Retinal pigment epithelial cell (primary cell): ENCODE measurements at regions not wholly inside any gene's neighbourhood (a gene's known extent, or its start where the extent isn't known, plus 50 kb on each side); places are given as distances from the start of the nearest gene placed in this dataset.

Experiments used
- DNase-seq: peaks from one replicate; pipeline ENCODE4 v3.0.0-alpha.2; 2010; ENCODE audit warnings: low read depth
- H3K4me3 ChIP-seq: 2 replicates; pipeline ENCODE4 v1.5.1; 2011; ENCODE audit warnings: mild to moderate bottlenecking, low read length, control low read depth, moderate library complexity
- TF ChIP-seq, protein P1 (sequence below): conservative IDR thresholded peaks from 2 replicates; pipeline ENCODE4 v1.5.1; 2011; ENCODE audit warnings: low read depth, low read length, control low read depth, inconsistent platforms

DNA sequence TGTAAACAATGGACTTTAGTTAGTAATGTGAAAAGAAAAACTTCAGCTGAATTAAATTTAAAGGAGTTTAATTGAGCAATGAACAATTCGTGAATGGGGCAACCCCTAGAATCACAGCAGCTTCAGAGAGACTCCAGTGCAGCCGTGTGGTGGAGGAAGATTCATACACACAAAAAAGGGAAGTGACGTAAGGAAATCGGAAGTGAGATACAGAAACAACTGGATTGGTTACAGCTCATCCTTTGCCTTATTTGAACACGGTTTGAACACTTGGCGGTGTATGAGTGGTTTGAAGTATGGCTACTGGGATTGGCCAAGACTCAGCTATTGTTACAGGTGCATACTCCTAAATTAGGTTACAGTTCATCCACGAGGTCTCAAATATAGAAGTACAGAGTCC lies 460.4 kb upstream of the ASIC2 start:
- TF ChIP-seq, protein P1, sequence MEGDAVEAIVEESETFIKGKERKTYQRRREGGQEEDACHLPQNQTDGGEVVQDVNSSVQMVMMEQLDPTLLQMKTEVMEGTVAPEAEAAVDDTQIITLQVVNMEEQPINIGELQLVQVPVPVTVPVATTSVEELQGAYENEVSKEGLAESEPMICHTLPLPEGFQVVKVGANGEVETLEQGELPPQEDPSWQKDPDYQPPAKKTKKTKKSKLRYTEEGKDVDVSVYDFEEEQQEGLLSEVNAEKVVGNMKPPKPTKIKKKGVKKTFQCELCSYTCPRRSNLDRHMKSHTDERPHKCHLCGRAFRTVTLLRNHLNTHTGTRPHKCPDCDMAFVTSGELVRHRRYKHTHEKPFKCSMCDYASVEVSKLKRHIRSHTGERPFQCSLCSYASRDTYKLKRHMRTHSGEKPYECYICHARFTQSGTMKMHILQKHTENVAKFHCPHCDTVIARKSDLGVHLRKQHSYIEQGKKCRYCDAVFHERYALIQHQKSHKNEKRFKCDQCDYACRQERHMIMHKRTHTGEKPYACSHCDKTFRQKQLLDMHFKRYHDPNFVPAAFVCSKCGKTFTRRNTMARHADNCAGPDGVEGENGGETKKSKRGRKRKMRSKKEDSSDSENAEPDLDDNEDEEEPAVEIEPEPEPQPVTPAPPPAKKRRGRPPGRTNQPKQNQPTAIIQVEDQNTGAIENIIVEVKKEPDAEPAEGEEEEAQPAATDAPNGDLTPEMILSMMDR: no peak
- no peak for DNase-seq

DNA sequence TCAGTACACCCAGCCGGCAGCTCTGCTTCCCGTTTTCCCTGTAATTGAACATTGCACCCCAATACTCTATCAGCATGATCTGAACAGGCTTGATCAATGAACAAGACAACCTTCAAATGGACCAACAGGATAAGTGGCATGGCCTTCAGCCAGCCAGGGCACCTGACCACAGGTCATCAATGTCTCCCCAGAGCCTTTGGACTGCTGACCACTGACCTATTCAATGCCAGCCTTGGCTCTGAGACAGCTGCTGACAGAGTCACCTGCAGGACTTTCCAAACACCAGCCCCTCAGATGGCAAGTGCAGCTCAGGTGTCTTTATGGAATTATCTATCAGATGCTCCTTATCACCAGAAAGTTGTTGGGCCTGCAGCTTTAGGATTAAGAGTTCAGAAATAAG lies 462.9 kb upstream of the ASIC2 start:
- DNase-seq: no peak
- TF ChIP-seq, protein P1: no peak

More for the DNA sequence above, 460.4 kb upstream of the ASIC2 start:
- no peak overlapping the region for H3K4me3 ChIP-seq

DNA sequence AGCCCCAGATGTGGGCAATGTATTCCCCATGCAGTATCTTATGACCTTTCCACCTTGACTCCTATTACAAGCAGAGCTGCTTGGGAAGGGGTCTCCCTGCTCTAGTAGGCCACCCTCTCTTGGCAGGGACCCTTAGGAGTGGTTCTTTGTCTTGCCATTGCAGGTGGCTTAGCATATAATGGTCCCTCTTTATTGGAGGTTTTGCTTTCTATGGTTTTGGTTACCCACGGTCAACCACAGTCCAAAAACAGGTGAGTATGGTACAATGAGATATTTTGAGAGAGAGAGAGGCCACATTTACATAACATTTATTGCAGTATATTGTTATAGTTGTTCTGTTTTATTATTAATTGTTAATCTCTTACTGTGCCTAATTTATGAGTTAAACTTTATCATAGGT lies 472.8 kb upstream of the ASIC2 start:
- no peak overlapping the region for H3K4me3 ChIP-seq
- TF ChIP-seq, protein P1: no peak
- DNase-seq: no peak

More for the DNA sequence above, 462.9 kb upstream of the ASIC2 start:
- no peak overlapping the region for H3K4me3 ChIP-seq

DNA sequence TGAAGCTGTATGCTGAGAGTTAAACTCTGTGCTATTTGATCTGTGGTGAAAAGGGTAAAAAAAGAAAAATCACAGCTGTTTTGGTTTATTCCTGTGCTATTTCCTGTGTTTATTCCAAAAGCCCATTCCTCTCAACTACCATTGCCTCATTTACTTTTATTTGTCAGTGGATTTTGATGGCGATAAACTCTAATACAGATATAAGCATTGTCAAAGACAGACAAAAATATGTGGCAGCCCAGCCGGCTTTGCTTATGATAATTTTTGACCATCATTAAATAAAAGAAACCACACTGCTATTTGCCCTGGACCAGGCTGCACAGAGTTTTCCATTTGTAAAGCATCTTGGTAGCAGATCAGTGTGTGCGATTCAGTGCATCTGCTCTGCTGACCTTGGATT lies 473.6 kb upstream of the ASIC2 start:
- no peak overlapping the region for H3K4me3 ChIP-seq
- TF ChIP-seq, protein P1: no peak
- DNase-seq: no peak

DNA sequence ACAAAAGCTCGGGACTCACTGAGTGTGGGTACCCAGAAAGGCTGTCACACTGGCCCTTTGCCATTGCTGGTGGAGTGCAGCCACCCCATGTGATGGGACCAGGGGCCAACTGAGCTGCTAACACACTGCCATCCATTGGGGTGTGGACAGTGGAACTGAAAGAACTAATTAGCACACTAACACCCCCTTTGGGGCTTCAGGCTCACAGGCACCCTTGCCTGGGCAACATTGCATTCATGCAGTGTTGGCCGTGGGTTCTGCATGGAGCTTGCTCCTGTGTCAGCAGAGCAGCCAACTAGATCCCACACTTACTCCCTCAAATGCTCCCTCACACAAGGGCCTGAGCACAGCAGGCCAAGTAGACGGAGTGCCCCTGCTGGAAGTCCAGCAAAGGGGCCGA lies 476.0 kb upstream of the ASIC2 start:
- H3K4me3 ChIP-seq: no peak overlapping the region
- TF ChIP-seq, protein P1: no peak
- DNase-seq: no peak

DNA sequence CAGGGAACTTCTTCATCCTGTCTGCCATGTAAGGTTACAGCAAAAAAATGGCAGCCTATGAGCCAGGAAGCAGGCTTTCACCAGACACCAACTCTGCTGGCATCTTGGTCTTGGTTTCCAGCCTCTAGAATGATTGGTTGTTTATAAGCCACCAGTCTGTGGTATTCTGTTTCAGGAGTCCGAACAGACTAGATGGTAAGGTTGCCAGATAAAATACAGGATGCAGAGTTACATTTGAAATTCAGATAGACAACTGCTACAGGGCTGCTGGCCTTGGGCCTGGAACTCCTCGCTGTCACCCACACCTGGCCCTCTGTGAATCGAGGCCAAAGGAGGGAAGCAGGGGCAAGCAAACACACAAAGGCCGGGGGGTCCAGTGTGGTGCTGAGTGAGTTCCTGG lies 478.8 kb upstream of the CCL2 start:
- no peak overlapping the region for H3K4me3 ChIP-seq
- TF ChIP-seq, protein P1: no peak
- DNase-seq: no peak

DNA sequence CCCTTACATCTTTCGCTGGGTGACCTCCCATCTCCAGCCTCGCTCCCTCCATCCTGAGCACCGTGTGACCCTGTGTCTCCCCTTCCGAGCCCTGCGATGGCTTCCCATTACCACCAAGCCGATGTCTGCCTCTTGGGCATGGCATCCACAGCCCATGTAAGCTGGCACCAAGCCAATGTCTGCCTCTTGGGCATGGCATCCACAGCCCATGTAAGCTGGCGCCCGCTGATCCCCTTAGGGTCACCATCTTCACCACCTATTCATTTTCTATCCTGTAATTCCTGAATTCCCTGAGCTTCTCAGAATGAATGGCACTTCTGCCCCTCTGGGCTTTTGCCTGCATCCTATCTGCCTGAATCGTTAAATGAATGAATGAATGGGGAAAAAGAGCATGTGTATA lies 478.2 kb upstream of the CCL2 start:
- no peak overlapping the region for H3K4me3 ChIP-seq
- TF ChIP-seq, protein P1: no peak
- no peak for DNase-seq
